ENCODE measurements at regions not wholly inside any gene's neighbourhood (a gene's known extent, or its start where the extent isn't known, plus 50 kb on each side); places are given as distances from the start of the nearest gene placed in this dataset.

DNA sequence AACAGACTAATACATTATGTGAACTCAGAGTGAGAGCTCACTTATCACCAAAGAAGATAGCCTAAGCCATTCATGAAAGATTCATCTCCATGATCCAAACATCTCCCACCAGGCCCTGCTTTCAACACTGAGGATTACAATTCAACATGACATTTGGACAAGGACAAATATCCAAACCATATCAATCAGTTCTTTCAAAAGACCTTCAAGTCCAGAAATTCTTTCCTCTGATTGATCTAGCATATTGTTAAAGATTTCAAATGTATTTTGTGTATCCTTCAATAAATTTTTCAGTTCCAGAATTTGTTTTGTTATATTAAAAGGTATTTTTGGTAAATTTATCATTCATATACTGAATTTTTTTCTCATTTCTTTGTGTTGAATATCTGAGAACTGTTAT, 1055.8 kb downstream of the SLC6A15 start (continued):
- TF ChIP-seq, protein P1, sequence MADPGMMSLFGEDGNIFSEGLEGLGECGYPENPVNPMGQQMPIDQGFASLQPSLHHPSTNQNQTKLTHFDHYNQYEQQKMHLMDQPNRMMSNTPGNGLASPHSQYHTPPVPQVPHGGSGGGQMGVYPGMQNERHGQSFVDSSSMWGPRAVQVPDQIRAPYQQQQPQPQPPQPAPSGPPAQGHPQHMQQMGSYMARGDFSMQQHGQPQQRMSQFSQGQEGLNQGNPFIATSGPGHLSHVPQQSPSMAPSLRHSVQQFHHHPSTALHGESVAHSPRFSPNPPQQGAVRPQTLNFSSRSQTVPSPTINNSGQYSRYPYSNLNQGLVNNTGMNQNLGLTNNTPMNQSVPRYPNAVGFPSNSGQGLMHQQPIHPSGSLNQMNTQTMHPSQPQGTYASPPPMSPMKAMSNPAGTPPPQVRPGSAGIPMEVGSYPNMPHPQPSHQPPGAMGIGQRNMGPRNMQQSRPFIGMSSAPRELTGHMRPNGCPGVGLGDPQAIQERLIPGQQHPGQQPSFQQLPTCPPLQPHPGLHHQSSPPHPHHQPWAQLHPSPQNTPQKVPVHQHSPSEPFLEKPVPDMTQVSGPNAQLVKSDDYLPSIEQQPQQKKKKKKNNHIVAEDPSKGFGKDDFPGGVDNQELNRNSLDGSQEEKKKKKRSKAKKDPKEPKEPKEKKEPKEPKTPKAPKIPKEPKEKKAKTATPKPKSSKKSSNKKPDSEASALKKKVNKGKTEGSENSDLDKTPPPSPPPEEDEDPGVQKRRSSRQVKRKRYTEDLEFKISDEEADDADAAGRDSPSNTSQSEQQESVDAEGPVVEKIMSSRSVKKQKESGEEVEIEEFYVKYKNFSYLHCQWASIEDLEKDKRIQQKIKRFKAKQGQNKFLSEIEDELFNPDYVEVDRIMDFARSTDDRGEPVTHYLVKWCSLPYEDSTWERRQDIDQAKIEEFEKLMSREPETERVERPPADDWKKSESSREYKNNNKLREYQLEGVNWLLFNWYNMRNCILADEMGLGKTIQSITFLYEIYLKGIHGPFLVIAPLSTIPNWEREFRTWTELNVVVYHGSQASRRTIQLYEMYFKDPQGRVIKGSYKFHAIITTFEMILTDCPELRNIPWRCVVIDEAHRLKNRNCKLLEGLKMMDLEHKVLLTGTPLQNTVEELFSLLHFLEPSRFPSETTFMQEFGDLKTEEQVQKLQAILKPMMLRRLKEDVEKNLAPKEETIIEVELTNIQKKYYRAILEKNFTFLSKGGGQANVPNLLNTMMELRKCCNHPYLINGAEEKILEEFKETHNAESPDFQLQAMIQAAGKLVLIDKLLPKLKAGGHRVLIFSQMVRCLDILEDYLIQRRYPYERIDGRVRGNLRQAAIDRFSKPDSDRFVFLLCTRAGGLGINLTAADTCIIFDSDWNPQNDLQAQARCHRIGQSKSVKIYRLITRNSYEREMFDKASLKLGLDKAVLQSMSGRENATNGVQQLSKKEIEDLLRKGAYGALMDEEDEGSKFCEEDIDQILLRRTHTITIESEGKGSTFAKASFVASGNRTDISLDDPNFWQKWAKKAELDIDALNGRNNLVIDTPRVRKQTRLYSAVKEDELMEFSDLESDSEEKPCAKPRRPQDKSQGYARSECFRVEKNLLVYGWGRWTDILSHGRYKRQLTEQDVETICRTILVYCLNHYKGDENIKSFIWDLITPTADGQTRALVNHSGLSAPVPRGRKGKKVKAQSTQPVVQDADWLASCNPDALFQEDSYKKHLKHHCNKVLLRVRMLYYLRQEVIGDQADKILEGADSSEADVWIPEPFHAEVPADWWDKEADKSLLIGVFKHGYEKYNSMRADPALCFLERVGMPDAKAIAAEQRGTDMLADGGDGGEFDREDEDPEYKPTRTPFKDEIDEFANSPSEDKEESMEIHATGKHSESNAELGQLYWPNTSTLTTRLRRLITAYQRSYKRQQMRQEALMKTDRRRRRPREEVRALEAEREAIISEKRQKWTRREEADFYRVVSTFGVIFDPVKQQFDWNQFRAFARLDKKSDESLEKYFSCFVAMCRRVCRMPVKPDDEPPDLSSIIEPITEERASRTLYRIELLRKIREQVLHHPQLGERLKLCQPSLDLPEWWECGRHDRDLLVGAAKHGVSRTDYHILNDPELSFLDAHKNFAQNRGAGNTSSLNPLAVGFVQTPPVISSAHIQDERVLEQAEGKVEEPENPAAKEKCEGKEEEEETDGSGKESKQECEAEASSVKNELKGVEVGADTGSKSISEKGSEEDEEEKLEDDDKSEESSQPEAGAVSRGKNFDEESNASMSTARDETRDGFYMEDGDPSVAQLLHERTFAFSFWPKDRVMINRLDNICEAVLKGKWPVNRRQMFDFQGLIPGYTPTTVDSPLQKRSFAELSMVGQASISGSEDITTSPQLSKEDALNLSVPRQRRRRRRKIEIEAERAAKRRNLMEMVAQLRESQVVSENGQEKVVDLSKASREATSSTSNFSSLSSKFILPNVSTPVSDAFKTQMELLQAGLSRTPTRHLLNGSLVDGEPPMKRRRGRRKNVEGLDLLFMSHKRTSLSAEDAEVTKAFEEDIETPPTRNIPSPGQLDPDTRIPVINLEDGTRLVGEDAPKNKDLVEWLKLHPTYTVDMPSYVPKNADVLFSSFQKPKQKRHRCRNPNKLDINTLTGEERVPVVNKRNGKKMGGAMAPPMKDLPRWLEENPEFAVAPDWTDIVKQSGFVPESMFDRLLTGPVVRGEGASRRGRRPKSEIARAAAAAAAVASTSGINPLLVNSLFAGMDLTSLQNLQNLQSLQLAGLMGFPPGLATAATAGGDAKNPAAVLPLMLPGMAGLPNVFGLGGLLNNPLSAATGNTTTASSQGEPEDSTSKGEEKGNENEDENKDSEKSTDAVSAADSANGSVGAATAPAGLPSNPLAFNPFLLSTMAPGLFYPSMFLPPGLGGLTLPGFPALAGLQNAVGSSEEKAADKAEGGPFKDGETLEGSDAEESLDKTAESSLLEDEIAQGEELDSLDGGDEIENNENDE (IDR thresholded peaks at IDR 0.05; ENCODE audit: insufficient replicate concordance, low read length) = no peak
- TF ChIP-seq SP1 (IDR thresholded peaks at IDR 0.05; ENCODE audit: low read depth, low read length) (no peak), EGR1 (IDR thresholded peaks at IDR 0.05; ENCODE audit: borderline replicate concordance, low read depth, low read length) (no peak), SAP30 (IDR thresholded peaks at IDR 0.05; ENCODE audit: insufficient read depth, insufficient replicate concordance, low read length) (no peak), TCF12 (IDR thresholded peaks at IDR 0.05; ENCODE audit: low read depth, low read length) (no peak), JUND (IDR thresholded peaks at IDR 0.05; ENCODE audit: low read length) (no peak), RNF2 (IDR thresholded peaks at IDR 0.05; ENCODE audit: borderline replicate concordance, low read depth, low read length, missing control alignments, poor library complexity, severe bottlenecking) (no peak), CTBP2 (IDR thresholded peaks at IDR 0.05; ENCODE audit: borderline replicate concordance, insufficient read depth, insufficient read length, low read length) (no peak), TEAD4 (IDR thresholded peaks at IDR 0.05; ENCODE audit: low read depth, low read length) (no peak)
- TF ChIP-seq, protein P2, sequence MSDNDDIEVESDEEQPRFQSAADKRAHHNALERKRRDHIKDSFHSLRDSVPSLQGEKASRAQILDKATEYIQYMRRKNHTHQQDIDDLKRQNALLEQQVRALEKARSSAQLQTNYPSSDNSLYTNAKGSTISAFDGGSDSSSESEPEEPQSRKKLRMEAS (IDR thresholded peaks at IDR 0.05) = no peak

Data from H1 (cell line).